K562 (cell line): ENCODE measurements at regions not wholly inside any gene's neighbourhood (a gene's known extent, or its start where the extent isn't known, plus 50 kb on each side); places are given as distances from the start of the nearest gene placed in this dataset.

ENCODE experiments used
- ATAC-seq: fragments of 200-7000 bp; cut with Tn5 transposase; 3 replicates; pipeline ENCODE4 v1.9.1; 2020; ENCODE audit warnings: moderate library complexity
- BruUV-seq: library from RNA; stranded (reverse); fragments of 400-500 nt; replicated peaks from 2 replicates; lab custom pipeline; 2021; lab: Mats Ljungman, UMichigan
- CTCF ChIA-PET: fragments of 300-600 bp; formaldehyde crosslinking; extraction: SDS; loops from one replicate; lab custom pipeline; 2021; ENCODE audit warnings: low intra/inter-chr PET ratio; lab: Yijun Ruan, JAX
- POLR2A ChIA-PET: fragments of 300-600, 350-650 bp; sonication (Branson Sonifier 250); formaldehyde crosslinking; extraction: SDS; loops from one replicate; lab custom pipeline; 2021; ENCODE audit warnings: antibody characterized with exemption, inconsistent platforms; lab: Yijun Ruan, JAX
- DNase-seq, 4 experiments: peaks; one replicate each; pipeline versions ENCODE4 v3.0.0 to v3.0.0-alpha.2; 2011 to 2018; ENCODE audit warnings: low spot score in 3 of 4, mixed read lengths in 3 of 4; ENCODE audit errors: extremely low read depth in 1 of 4
- FAIRE-seq: peaks from 2 replicates; lab custom pipeline; 2011; peaks lifted over from hg19 to GRCh38; lab: Jason Lieb, UNC
- H2AFZ ChIP-seq: 2 replicates; pipeline ENCODE4 v1.6.0; 2011; ENCODE audit warnings: low read depth, low read length, control low read depth, inconsistent platforms
- H3K27ac ChIP-seq: fragments of 200-600 bp; 3 replicates; pipeline ENCODE4 v1.8.0; 2011; ENCODE audit warnings: low read depth, mild to moderate bottlenecking, control low read depth, inconsistent platforms, low read length, moderate library complexity, mixed read lengths; ENCODE audit errors: extremely low read depth
- H3K27me3 ChIP-seq, 2 experiments: fragments of 300-600 bp in 1 of 2; 2 replicates in 1 of 2; 3 replicates in 1 of 2; pipeline versions ENCODE4 v1.6.0 to v1.8.0; 2011; ENCODE audit warnings: inconsistent platforms in 2 of 2, low read length in 2 of 2, mild to moderate bottlenecking in 1 of 2, mixed read lengths in 1 of 2, moderate library complexity in 1 of 2; ENCODE audit not compliant: control insufficient read depth in 2 of 2, insufficient read depth in 2 of 2
- H3K36me3 ChIP-seq: fragments of 300-600 bp; 3 replicates; pipeline ENCODE4 v1.8.0; 2011; ENCODE audit warnings: mild to moderate bottlenecking, low read length, inconsistent platforms; ENCODE audit not compliant: control insufficient read depth, insufficient read depth
- H3K4me1 ChIP-seq, 2 experiments: fragments of 200-600 bp in 1 of 2; replicated peaks in 1 of 2; 2 replicates in 1 of 2; 3 replicates in 1 of 2; pipeline versions ENCODE4 v1.5.1 to v1.8.0; 2011; ENCODE audit warnings: inconsistent platforms in 2 of 2, low read length in 2 of 2, mild to moderate bottlenecking in 1 of 2, mixed read lengths in 1 of 2, moderate library complexity in 1 of 2; ENCODE audit not compliant: control insufficient read depth in 2 of 2, insufficient read depth in 2 of 2
- H3K4me2 ChIP-seq: 2 replicates; pipeline ENCODE4 v1.6.1; 2011; ENCODE audit warnings: low read length, control low read depth, inconsistent platforms, mixed read lengths; ENCODE audit not compliant: insufficient read depth
- H3K4me3 ChIP-seq: fragments of 200-600 bp; sonication (generic), shearing (Covaris generic); 2 replicates; pipeline ENCODE4 v1.5.1; 2016; ENCODE audit warnings: control low read depth, inconsistent platforms
- H3K79me2 ChIP-seq: fragments of 200-600 bp; 3 replicates; pipeline ENCODE4 v1.8.0; 2011; ENCODE audit warnings: low read length, inconsistent platforms; ENCODE audit not compliant: control insufficient read depth, insufficient read depth
- H3K9ac ChIP-seq, 2 experiments: 2 replicates each; pipeline versions ENCODE4 v1.6.0 to v1.6.1; 2011; ENCODE audit warnings: low read depth in 2 of 2, low read length in 2 of 2, control low read depth in 1 of 2, inconsistent platforms in 1 of 2, mild to moderate bottlenecking in 1 of 2, mixed read lengths in 1 of 2; ENCODE audit not compliant: insufficient read depth in 1 of 2
- H3K9me1 ChIP-seq: one replicate; pipeline ENCODE4 v1.6.0; 2011; ENCODE audit warnings: inconsistent platforms, mild to moderate bottlenecking, low read length, moderate library complexity; ENCODE audit not compliant: control insufficient read depth, insufficient read depth
- H3K9me3 ChIP-seq: replicated peaks from 2 replicates; pipeline ENCODE4 v1.5.1; 2011; ENCODE audit warnings: low read depth, low read length, inconsistent platforms; ENCODE audit not compliant: control insufficient read depth, insufficient read depth
- H4K20me1 ChIP-seq: replicated peaks from 2 replicates; pipeline ENCODE4 v1.6.1; 2011; ENCODE audit warnings: low read length, inconsistent platforms, mixed read lengths; ENCODE audit not compliant: control insufficient read depth, insufficient read depth
- PML ChIP-seq: IDR thresholded peaks from 2 replicates; pipeline ENCODE4 v1.6.1; 2012; ENCODE audit warnings: low read length, inconsistent platforms
- RBM17 ChIP-seq: fragments of 200-400 bp; formaldehyde crosslinking; IDR thresholded peaks from 2 replicates; pipeline ENCODE4 v1.6.1; 2017; ENCODE audit warnings: low read depth, mild to moderate bottlenecking, low read length, borderline replicate concordance
- RNF2 ChIP-seq: sonication (generic); IDR thresholded peaks from 2 replicates; pipeline ENCODE4 v1.6.1; 2016
- SIRT6 ChIP-seq: IDR thresholded peaks from one replicate; pipeline ENCODE4 v1.6.1; 2012; ENCODE audit warnings: low read depth, mild to moderate bottlenecking, control low read depth, inconsistent platforms, low read length, moderate library complexity
- SPI1 ChIP-seq: IDR thresholded peaks from 2 replicates; pipeline ENCODE4 v1.6.1; 2011; ENCODE audit warnings: low read depth, low read length, control low read depth, borderline replicate concordance
- TCF7 ChIP-seq: sonication (generic); IDR thresholded peaks from 2 replicates; pipeline ENCODE4 v1.6.1; 2016; ENCODE audit warnings: antibody characterized with exemption, borderline replicate concordance
- TFAM ChIP-seq: fragments of 250-450 bp; sonication (Bioruptor Pico); conservative IDR thresholded peaks from 2 replicates; pipeline ENCODE4 v1.5.0; 2021; ENCODE audit warnings: mild to moderate bottlenecking, moderate library complexity
- ZNF449 ChIP-seq: fragments of 250-450 bp; sonication (Bioruptor Pico); IDR thresholded peaks from 2 replicates; pipeline ENCODE4 v1.8.0; 2022; ENCODE audit warnings: moderate library complexity, mild to moderate bottlenecking, inconsistent platforms
- WGBS: fragments of 100-300 bp; shearing (Covaris generic); methylation state at CpG from one replicate; pipeline ENCODE4 v1.1.6; 2016; ENCODE audit warnings: low coverage, mixed read lengths; ENCODE audit not compliant: insufficient coverage; ENCODE audit errors: missing lambda C conversion rate; 5-methylcytosine and 5-hydroxymethylcytosine counted together
- in situ Hi-C: fragments of 300-500 bp; cut with MboI; formaldehyde crosslinking; loops from 4 replicates; pipeline ENCODE4 v1.15.0; 2018; ENCODE audit warnings: inconsistent platforms, mixed read lengths
- intact Hi-C: fragments of 100-400 bp; cut with micrococcal nuclease; formaldehyde crosslinking; loops from 2 replicates; pipeline ENCODE4 v1.14.2; 2022
- TF ChIP-seq, protein P1 (sequence below): sonication (generic); formaldehyde crosslinking; IDR thresholded peaks from 2 replicates; pipeline ENCODE4 v1.8.0; 2023; ENCODE audit warnings: mild to moderate bottlenecking, missing genetic modification reagents
- TF ChIP-seq, protein P2 (sequence below): fragments of 250-450 bp; sonication (Bioruptor Pico); IDR thresholded peaks from 2 replicates; pipeline ENCODE4 v1.5.0; 2021; ENCODE audit warnings: mild to moderate bottlenecking, moderate library complexity
- TF ChIP-seq, protein P3 (sequence below), 2 experiments: fragments of 250-450 bp in 1 of 2; fragments of 450-650 bp in 1 of 2; sonication (Bioruptor Pico) in 1 of 2; IDR thresholded peaks; 2 replicates each; pipeline versions ENCODE4 v1.6.1 to v1.8.0; 2016 to 2021; ENCODE audit warnings: mild to moderate bottlenecking in 2 of 2, moderate library complexity in 2 of 2, missing compliant biosample characterization in 1 of 2, missing genetic modification characterization in 1 of 2
- TF ChIP-seq, protein P4 (sequence below): fragments of 450-650 bp; formaldehyde crosslinking; IDR thresholded peaks from 2 replicates; pipeline ENCODE4 v1.4.0; 2020; ENCODE audit warnings: mild to moderate bottlenecking, moderate library complexity

- H3K4me2 ChIP-seq: no peak overlapping the region
- no peaks in the 10 kb centered on the region for H3K9me3 ChIP-seq
- ATAC-seq (no peak), FAIRE-seq (no peak), DNase-seq (no peak)
- in situ Hi-C loops: no loop called here
- no peaks in the 10 kb centered on the region for H3K79me2 ChIP-seq
- no peak overlapping the region for H3K27ac ChIP-seq
- no peak overlapping the region for H2AFZ ChIP-seq
- H4K20me1 ChIP-seq: no peaks in the 10 kb centered on the region
- CTCF ChIA-PET: no interaction called here
- H3K36me3 ChIP-seq: no peaks in the 10 kb centered on the region
- intact Hi-C loops: no loop called here
- H3K9ac ChIP-seq: no peak overlapping the region
- BruUV-seq: no TSS peak
- no peaks in the 10 kb centered on the region for H3K9me1 ChIP-seq
- POLR2A ChIA-PET: interaction anchor here (0.6 kb wide), 1 partner anchor 12 kb away, joined by 3 read pairs; no protein-coding TSS in a partner anchor
- H3K4me3 ChIP-seq: no peak overlapping the region
- H3K27me3 ChIP-seq: no peaks in the 10 kb centered on the region
- no peaks in the 10 kb centered on the region for H3K4me1 ChIP-seq
- WGBS: 3% methylated on average over 13 of the region's 13 CpGs
- TF ChIP-seq ZNF449 (CRISPR knock-in tag) (no peak), SPI1 (no peak), PML (no peak), RNF2 (no peak), SIRT6 (no peak), RBM17 (no peak), TFAM (CRISPR knock-in tag) (no peak), TCF7 (no peak)
- TF ChIP-seq, protein P1, sequence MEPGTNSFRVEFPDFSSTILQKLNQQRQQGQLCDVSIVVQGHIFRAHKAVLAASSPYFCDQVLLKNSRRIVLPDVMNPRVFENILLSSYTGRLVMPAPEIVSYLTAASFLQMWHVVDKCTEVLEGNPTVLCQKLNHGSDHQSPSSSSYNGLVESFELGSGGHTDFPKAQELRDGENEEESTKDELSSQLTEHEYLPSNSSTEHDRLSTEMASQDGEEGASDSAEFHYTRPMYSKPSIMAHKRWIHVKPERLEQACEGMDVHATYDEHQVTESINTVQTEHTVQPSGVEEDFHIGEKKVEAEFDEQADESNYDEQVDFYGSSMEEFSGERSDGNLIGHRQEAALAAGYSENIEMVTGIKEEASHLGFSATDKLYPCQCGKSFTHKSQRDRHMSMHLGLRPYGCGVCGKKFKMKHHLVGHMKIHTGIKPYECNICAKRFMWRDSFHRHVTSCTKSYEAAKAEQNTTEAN (CRISPR knock-in tag): no peak
- TF ChIP-seq, protein P2, sequence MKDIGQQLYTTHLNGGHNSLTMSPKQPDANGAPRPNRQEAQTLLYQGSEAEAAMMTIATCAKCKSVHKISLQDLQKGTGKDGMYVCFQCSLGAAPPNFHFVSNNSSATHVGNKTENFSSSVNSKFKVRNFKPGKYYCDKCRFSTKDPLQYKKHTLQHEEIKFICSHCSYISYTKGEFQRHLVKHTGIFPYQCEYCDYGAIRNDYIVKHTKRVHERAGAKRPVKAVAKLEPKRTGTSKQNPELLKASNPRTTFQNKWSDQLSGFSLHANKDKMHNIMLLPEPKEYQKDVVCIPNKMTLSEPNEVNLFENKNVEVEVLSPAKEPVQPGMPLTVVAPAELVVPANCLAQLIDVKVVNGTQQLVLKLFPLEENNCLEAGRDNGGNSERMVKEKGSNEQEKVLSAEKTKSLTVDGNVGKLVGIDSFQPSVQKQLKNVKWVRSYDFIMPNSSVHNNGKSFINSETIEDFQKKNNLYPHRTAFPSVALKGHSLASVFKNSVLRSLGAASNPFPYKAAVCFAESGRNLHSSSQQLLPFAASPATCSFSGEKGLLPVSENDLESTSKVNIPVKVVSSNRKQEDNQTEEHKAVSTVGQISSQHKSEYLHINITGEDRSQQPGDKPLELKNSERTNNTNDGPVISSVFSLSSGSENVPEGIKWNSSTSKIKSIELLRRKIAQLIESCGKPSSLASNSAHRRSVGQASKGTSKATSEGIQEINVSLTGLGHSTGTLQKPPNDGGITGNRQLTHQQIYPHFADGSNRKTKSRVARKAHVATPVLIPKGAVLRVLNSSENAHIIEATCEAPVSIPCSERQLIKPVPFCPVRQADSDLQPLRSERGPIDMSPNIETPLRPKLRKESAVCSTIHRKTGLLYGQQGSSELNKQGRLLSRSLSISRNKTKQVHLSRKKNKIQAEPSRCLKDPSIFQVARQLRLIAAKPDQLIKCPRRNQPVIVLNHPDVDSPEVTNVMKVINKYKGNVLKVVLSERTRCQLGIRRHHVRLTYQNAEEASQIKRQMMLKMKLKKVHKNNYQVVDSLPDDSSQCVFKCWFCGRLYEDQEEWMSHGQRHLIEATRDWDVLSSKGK (CRISPR knock-in tag): no peak
- TF ChIP-seq, protein P3, sequence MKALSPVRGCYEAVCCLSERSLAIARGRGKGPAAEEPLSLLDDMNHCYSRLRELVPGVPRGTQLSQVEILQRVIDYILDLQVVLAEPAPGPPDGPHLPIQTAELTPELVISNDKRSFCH (CRISPR knock-in tag; IDR thresholded peaks at IDR 0.05): no peak
- TF ChIP-seq, protein P3 (tag; IDR thresholded peaks at IDR 0.05): no peak
- TF ChIP-seq, protein P4, sequence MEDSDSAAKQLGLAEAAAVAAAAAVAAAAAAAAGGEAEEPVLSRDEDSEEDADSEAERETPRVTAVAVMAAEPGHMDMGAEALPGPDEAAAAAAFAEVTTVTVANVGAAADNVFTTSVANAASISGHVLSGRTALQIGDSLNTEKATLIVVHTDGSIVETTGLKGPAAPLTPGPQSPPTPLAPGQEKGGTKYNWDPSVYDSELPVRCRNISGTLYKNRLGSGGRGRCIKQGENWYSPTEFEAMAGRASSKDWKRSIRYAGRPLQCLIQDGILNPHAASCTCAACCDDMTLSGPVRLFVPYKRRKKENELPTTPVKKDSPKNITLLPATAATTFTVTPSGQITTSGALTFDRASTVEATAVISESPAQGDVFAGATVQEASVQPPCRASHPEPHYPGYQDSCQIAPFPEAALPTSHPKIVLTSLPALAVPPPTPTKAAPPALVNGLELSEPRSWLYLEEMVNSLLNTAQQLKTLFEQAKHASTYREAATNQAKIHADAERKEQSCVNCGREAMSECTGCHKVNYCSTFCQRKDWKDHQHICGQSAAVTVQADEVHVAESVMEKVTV (CRISPR knock-in tag): no peak
Measured at GRCh38 chr2:234241656-234242458, 191.4 kb downstream of the SPP2 start.
